ENCODE measurements at regions not wholly inside any gene's neighbourhood (a gene's known extent, or its start where the extent isn't known, plus 50 kb on each side); places are given as distances from the start of the nearest gene placed in this dataset.

GRCh38 chr13:103731959-103732358 lies 665.7 kb upstream of the SLC10A2 start:
- Histone ChIP-seq H3K9me3 (no peaks in the 10 kb centered on the region), H3K27ac (no peak overlapping the region), H3K27me3 (no peaks in the 10 kb centered on the region), H3K4me3 (no peak overlapping the region), H3K36me3 (no peaks in the 10 kb centered on the region), H3K4me1 (no peaks in the 10 kb centered on the region)
- no peak for DNase-seq
- no peak for TF ChIP-seq CTCF (IDR thresholded peaks at IDR 0.05)
- no peak for TF ChIP-seq POLR2A (IDR thresholded peaks at IDR 0.05)
- TF ChIP-seq POLR2AphosphoS5 (IDR thresholded peaks at IDR 0.05), result no peak
- TF ChIP-seq EP300 (IDR thresholded peaks at IDR 0.05), result no peak
- 92 to 94% methylated on average over 5 of the region's 5 CpGs for WGBS, 2 donors
- intact Hi-C loops (cut with DNase I), result no loop called here

GRCh38 chr13:103730407-103730806 lies 664.2 kb upstream of the SLC10A2 start:
- intact Hi-C loops (cut with DNase I), result no loop called here
- DNase-seq, result no peak
- H3K4me1 ChIP-seq, result no peaks in the 10 kb centered on the region
- H3K27me3 ChIP-seq, result no peaks in the 10 kb centered on the region
- H3K36me3 ChIP-seq, result no peaks in the 10 kb centered on the region
- no peak overlapping the region for H3K4me3 ChIP-seq
- H3K9me3 ChIP-seq, result no peaks in the 10 kb centered on the region
- WGBS, 2 donors, result 76 to 78% methylated on average over 6 of the region's 6 CpGs
- TF ChIP-seq EP300 (IDR thresholded peaks at IDR 0.05) (no peak), POLR2AphosphoS5 (IDR thresholded peaks at IDR 0.05) (no peak), CTCF (IDR thresholded peaks at IDR 0.05) (no peak), POLR2A (IDR thresholded peaks at IDR 0.05) (no peak)
- H3K27ac ChIP-seq, result no peak overlapping the region

GRCh38 chr13:103726808-103727207 lies 660.6 kb upstream of the SLC10A2 start:
- H3K27ac ChIP-seq, result no peak overlapping the region
- H3K4me3 ChIP-seq, result no peak overlapping the region
- no peaks in the 10 kb centered on the region for H3K4me1 ChIP-seq
- no peaks in the 10 kb centered on the region for H3K36me3 ChIP-seq
- no peak for DNase-seq
- 53 to 66% methylated on average over 1 of the region's 1 CpG for WGBS, 2 donors
- intact Hi-C loops (cut with DNase I), result no loop called here
- H3K27me3 ChIP-seq, result no peaks in the 10 kb centered on the region
- no peaks in the 10 kb centered on the region for H3K9me3 ChIP-seq
- TF ChIP-seq CTCF (IDR thresholded peaks at IDR 0.05), result no peak
- TF ChIP-seq POLR2AphosphoS5 (IDR thresholded peaks at IDR 0.05), result no peak
- no peak for TF ChIP-seq POLR2A (IDR thresholded peaks at IDR 0.05)
- TF ChIP-seq EP300 (IDR thresholded peaks at IDR 0.05), result no peak

- TF ChIP-seq POLR2A (IDR thresholded peaks at IDR 0.05), result no peak
- TF ChIP-seq EP300 (IDR thresholded peaks at IDR 0.05), result no peak
- no peak for TF ChIP-seq POLR2AphosphoS5 (IDR thresholded peaks at IDR 0.05)
- TF ChIP-seq CTCF (IDR thresholded peaks at IDR 0.05), result no peak
- 1 to 42% methylated on average over 1 of the region's 1 CpG for WGBS, 2 donors
These were observed 650.5 kb upstream of the SLC10A2 start for GRCh38 chr13:103716718-103717117.

GRCh38 chr13:103715335-103715734 lies 649.1 kb upstream of the SLC10A2 start:
- WGBS, 2 donors, result 83 to 88% methylated on average over 5 of the region's 5 CpGs
- Histone ChIP-seq H3K27me3 (no peaks in the 10 kb centered on the region), H3K4me3 (no peak overlapping the region), H3K27ac (no peak overlapping the region), H3K9me3 (peaks cover 0 to 3% (median 0%) of the 10 kb centered on the region in 4 donors), H3K4me1 (no peaks in the 10 kb centered on the region), H3K36me3 (no peaks in the 10 kb centered on the region)
- TF ChIP-seq CTCF (IDR thresholded peaks at IDR 0.05) (no peak), EP300 (IDR thresholded peaks at IDR 0.05) (no peak), POLR2AphosphoS5 (IDR thresholded peaks at IDR 0.05) (no peak), POLR2A (IDR thresholded peaks at IDR 0.05) (no peak)
- DNase-seq, result no peak
- intact Hi-C loops (cut with DNase I), result no loop called here

More at GRCh38 chr13:103716718-103717117, 650.5 kb upstream of the SLC10A2 start:
- intact Hi-C loops (cut with DNase I), result no loop called here
- Histone ChIP-seq H3K4me3 (no peak overlapping the region), H3K27me3 (no peaks in the 10 kb centered on the region), H3K9me3 (peaks cover 0 to 3% (median 0%) of the 10 kb centered on the region in 4 donors), H3K4me1 (no peaks in the 10 kb centered on the region), H3K36me3 (no peaks in the 10 kb centered on the region), H3K27ac (no peak overlapping the region)
- no peak for DNase-seq
